Panc1 (cell line): ENCODE measurements at regions not wholly inside any gene's neighbourhood (a gene's known extent, or its start where the extent isn't known, plus 50 kb on each side); places are given as distances from the start of the nearest gene placed in this dataset.

Source experiments
- ATAC-seq: fragments of 200-7000 bp; cut with Tn5 transposase; 2 replicates; pipeline ENCODE4 v1.9.1; 2020; ENCODE audit warnings: mild to moderate bottlenecking, moderate library complexity
- BruUV-seq: library from RNA; stranded (reverse); fragments of 400-500 nt; replicated peaks from 2 replicates; lab custom pipeline; 2021; lab: Mats Ljungman, UMichigan
- CTCF ChIA-PET: fragments of 300-600 bp; sonication (Branson Sonifier 250); formaldehyde crosslinking; loops from one replicate; lab custom pipeline; 2022; ENCODE audit warnings: antibody characterized with exemption; lab: Charles Lee
- POLR2A ChIA-PET: fragments of 300-600 bp; sonication (Branson Sonifier 250); formaldehyde crosslinking; loops from one replicate; lab custom pipeline; 2022; ENCODE audit warnings: antibody characterized with exemption; lab: Charles Lee
- DNase-seq: peaks from one replicate; pipeline ENCODE4 v3.0.0-alpha.2; 2010; ENCODE audit warnings: low read depth, low spot score
- H3K27ac ChIP-seq: 2 replicates; pipeline ENCODE4 v1.5.1; 2011; ENCODE audit warnings: mild to moderate bottlenecking, low read length, inconsistent platforms
- H3K27me3 ChIP-seq: fragments of 200-500 bp; sonication (Bioruptor generic); 2 replicates; pipeline ENCODE4 v1.6.0; 2014; ENCODE audit warnings: low read length, inconsistent platforms; ENCODE audit not compliant: control insufficient read depth, insufficient read depth
- H3K36me3 ChIP-seq: fragments of 200-500 bp; sonication (Bioruptor generic); 2 replicates; pipeline ENCODE4 v1.5.1; 2014; ENCODE audit warnings: inconsistent platforms, mild to moderate bottlenecking, low read length, moderate library complexity; ENCODE audit not compliant: control insufficient read depth, insufficient read depth
- H3K4me1 ChIP-seq: 2 replicates; pipeline ENCODE4 v1.5.1; 2011; ENCODE audit warnings: inconsistent platforms, mild to moderate bottlenecking, low read length, moderate library complexity; ENCODE audit not compliant: control insufficient read depth, insufficient read depth
- H3K4me3 ChIP-seq, 2 experiments: 2 replicates each; pipeline ENCODE4 v1.5.1; 2011 to 2012; ENCODE audit warnings: low read depth in 2 of 2, low read length in 2 of 2, mild to moderate bottlenecking in 2 of 2, inconsistent platforms in 1 of 2, moderate library complexity in 1 of 2
- H3K9me3 ChIP-seq: fragments of 200-500 bp; sonication (Bioruptor generic); 2 replicates; pipeline ENCODE4 v1.5.1; 2014; ENCODE audit warnings: low read depth, mild to moderate bottlenecking, inconsistent platforms, low read length, moderate library complexity; ENCODE audit not compliant: control insufficient read depth, insufficient read depth
- CTCF ChIP-seq: fragments of 450-650 bp; IDR thresholded peaks from 2 replicates; pipeline ENCODE4 v1.5.1; 2017; ENCODE audit warnings: mild to moderate bottlenecking
- POLR2AphosphoS5 ChIP-seq: IDR thresholded peaks from 2 replicates; pipeline ENCODE4 v1.6.1; 2012; ENCODE audit warnings: mild to moderate bottlenecking, low read depth, low read length, moderate library complexity
- REST ChIP-seq, 2 experiments: IDR thresholded peaks; 2 replicates each; pipeline ENCODE4 v1.6.1; 2011 to 2012; ENCODE audit warnings: low read depth in 2 of 2, control low read depth in 1 of 2, low read length in 1 of 2, mild to moderate bottlenecking in 1 of 2, moderate library complexity in 1 of 2; ENCODE audit not compliant: insufficient read depth in 1 of 2
- SIN3A ChIP-seq: IDR thresholded peaks from 2 replicates; pipeline ENCODE4 v1.6.1; 2012; ENCODE audit warnings: low read depth, mild to moderate bottlenecking, low read length, moderate library complexity, borderline replicate concordance; ENCODE audit not compliant: insufficient read depth
- TCF7L2 ChIP-seq: IDR thresholded peaks from 2 replicates; pipeline ENCODE4 v1.6.1; 2011; ENCODE audit warnings: mild to moderate bottlenecking, low read depth, low read length, inconsistent platforms
- in situ Hi-C: cut with HindIII; loops from 2 replicates; pipeline ENCODE4 v1.10.0; 2016; ENCODE audit warnings: low sequenced_read_pairs, low pct_unique_long_range_greater_than_20kb
- intact Hi-C: fragments of 100-400 bp; cut with micrococcal nuclease; formaldehyde crosslinking; loops from one replicate; pipeline ENCODE4 v1.10.0; 2022; ENCODE audit not compliant: unreplicated experiment

- peak overlapping the region; percentile 82 for H3K27ac ChIP-seq
- in situ Hi-C loops (loop anchor here (25.0 kb wide), 1 partner anchor 271 kb away; no protein-coding TSS in a partner anchor), intact Hi-C loops (no loop called here)
- no peak for DNase-seq
- POLR2A ChIA-PET: interaction anchor here (0.6 to 1.2 kb wide), 3 partner anchors 53 to 288 kb away, joined by 3 to 10 read pairs (median 4); partner anchors contain the start of gene SOX9
- no peaks in the 10 kb centered on the region for H3K27me3 ChIP-seq
- H3K9me3 ChIP-seq: no peaks in the 10 kb centered on the region
- CTCF ChIA-PET: no interaction called here
- H3K4me3 ChIP-seq: peak overlapping the region in 1 of 2 experiments; percentile 10; a peak in 1 of 4 replicates
- BruUV-seq: no TSS peak
- H3K4me1 ChIP-seq: peaks cover 56% of the 10 kb centered on the region
- ATAC-seq: no peak
- H3K36me3 ChIP-seq: peaks cover 5% of the 10 kb centered on the region; the same call in 1 of the 2 replicates
- TF ChIP-seq POLR2AphosphoS5: no peak
- no peak for TF ChIP-seq TCF7L2
- no peak for TF ChIP-seq SIN3A
- TF ChIP-seq CTCF: no peak
- TF ChIP-seq REST (IDR thresholded peaks at IDR 0.05; ENCODE audit: insufficient read depth in 1 of 2, low read depth in 2 of 2, low read length in 1 of 2): no peak
These were observed 287.1 kb downstream of the SOX9 start for GRCh38 chr17:72407931-72408330.

- in situ Hi-C loops: loop anchor here (25.0 kb wide), 1 partner anchor 271 kb away; no protein-coding TSS in a partner anchor
- H3K4me1 ChIP-seq: peaks cover 56% of the 10 kb centered on the region
- DNase-seq (no peak), ATAC-seq (no peak)
- TF ChIP-seq REST (IDR thresholded peaks at IDR 0.05; ENCODE audit: insufficient read depth in 1 of 2, low read depth in 2 of 2, low read length in 1 of 2): no peak
- no peak for TF ChIP-seq POLR2AphosphoS5
- no peak for TF ChIP-seq TCF7L2
- no peak for TF ChIP-seq SIN3A
- TF ChIP-seq CTCF: no peak
- no TSS peak for BruUV-seq
- H3K27me3 ChIP-seq: no peaks in the 10 kb centered on the region
- intact Hi-C loops: no loop called here
- no peaks in the 10 kb centered on the region; the same call in 1 of the 2 replicates for H3K36me3 ChIP-seq
- H3K27ac ChIP-seq: peak overlapping the region; percentile 82
- H3K4me3 ChIP-seq: no peak overlapping the region
- ChIA-PET POLR2A (no interaction called here), CTCF (no interaction called here)
- H3K9me3 ChIP-seq: no peaks in the 10 kb centered on the region
These were observed 287.8 kb downstream of the SOX9 start for GRCh38 chr17:72408641-72409040.
